Gastroesophageal sphincter (tissue), 4 donors: ENCODE measurements at regions not wholly inside any gene's neighbourhood (a gene's known extent, or its start where the extent isn't known, plus 50 kb on each side); places are given as distances from the start of the nearest gene placed in this dataset.
"Not testable (repeated sequence)": the region's sequence is repeated elsewhere in the genome, so short reads cannot be mapped to it uniquely, and the experiment has no call there.

ENCODE experiments used
- ATAC-seq: fragments of 150-250 bp; one replicate; pipeline ENCODE4 v1.9.1; 2016; ENCODE audit warnings: mild to moderate bottlenecking, moderate library complexity
- H3K27ac ChIP-seq, 4 donors: fragments of 200-600 bp; sonication (generic) in 3 of 4; 1 replicate in 3 of 4; 2 replicates in 1 of 4; pipeline ENCODE4 v1.5.1; 2016 to 2019
- H3K27me3 ChIP-seq: fragments of 200-600 bp; sonication (generic); one replicate; pipeline ENCODE4 v1.5.1; 2019
- H3K36me3 ChIP-seq, 2 donors: fragments of 200-600 bp; sonication (generic); one replicate each; pipeline ENCODE4 v1.5.1; 2019; ENCODE audit warnings: control low read depth in 1 of 2
- H3K4me1 ChIP-seq, 3 donors: fragments of 200-600 bp; sonication (generic); 1 replicate in 2 of 3; 2 replicates in 1 of 3; pipeline ENCODE4 v1.5.1; 2016 to 2019; ENCODE audit warnings: control low read depth in 2 of 3
- H3K4me3 ChIP-seq, 2 donors: fragments of 200-600 bp; sonication (generic); one replicate each; pipeline ENCODE4 v1.5.1; 2019; ENCODE audit warnings: mild to moderate bottlenecking in 1 of 2, moderate library complexity in 1 of 2
- H3K9me3 ChIP-seq, 3 donors: fragments of 200-600 bp; sonication (generic); one replicate each; pipeline ENCODE4 v1.5.1; 2017 to 2019; ENCODE audit warnings: control low read depth in 2 of 3
- CTCF ChIP-seq, 4 experiments: fragments of 200-600 bp in 2 of 4; fragments of 450-650 bp in 2 of 4; sonication (generic) in 1 of 4; IDR thresholded peaks; one replicate each; pipeline ENCODE4 v1.5.1; 2017 to 2019; ENCODE audit warnings: antibody characterized with exemption in 4 of 4, mild to moderate bottlenecking in 2 of 4, moderate library complexity in 2 of 4
- EP300 ChIP-seq: sonication (generic); formaldehyde crosslinking; IDR thresholded peaks from one replicate; pipeline ENCODE4 v1.6.1; 2017; ENCODE audit warnings: antibody characterized with exemption, mild to moderate bottlenecking
- POLR2A ChIP-seq, 2 donors: fragments of 450-650 bp; IDR thresholded peaks; one replicate each; pipeline ENCODE4 v1.6.1; 2017; ENCODE audit warnings: antibody characterized with exemption in 2 of 2, mild to moderate bottlenecking in 2 of 2, moderate library complexity in 1 of 2
- POLR2AphosphoS5 ChIP-seq: sonication (generic); formaldehyde crosslinking; IDR thresholded peaks from one replicate; pipeline ENCODE4 v1.6.1; 2017; ENCODE audit warnings: antibody characterized with exemption
- WGBS, 2 donors: methylation state at CpG; one replicate each; pipeline ENCODE4 v1.1.5; 2018; ENCODE audit warnings: low coverage in 1 of 2; 5-methylcytosine and 5-hydroxymethylcytosine counted together

- H3K9me3 ChIP-seq = peaks cover 0 to 19% (median 0%) of the 10 kb centered on the region in 3 donors
- no peaks in the 10 kb centered on the region for H3K4me1 ChIP-seq
- no peaks in the 10 kb centered on the region for H3K36me3 ChIP-seq
- TF ChIP-seq CTCF (IDR thresholded peaks at IDR 0.05) (no peak), POLR2A (IDR thresholded peaks at IDR 0.05) (no peak), EP300 (no peak), POLR2AphosphoS5 (no peak)
- H3K27ac ChIP-seq = no peak overlapping the region
- no peaks in the 10 kb centered on the region for H3K27me3 ChIP-seq
- no peak overlapping the region for H3K4me3 ChIP-seq
- no peak for ATAC-seq
Measured at GRCh38 chr5:37954561-37954960, 114.7 kb upstream of the GDNF start.

DNA sequence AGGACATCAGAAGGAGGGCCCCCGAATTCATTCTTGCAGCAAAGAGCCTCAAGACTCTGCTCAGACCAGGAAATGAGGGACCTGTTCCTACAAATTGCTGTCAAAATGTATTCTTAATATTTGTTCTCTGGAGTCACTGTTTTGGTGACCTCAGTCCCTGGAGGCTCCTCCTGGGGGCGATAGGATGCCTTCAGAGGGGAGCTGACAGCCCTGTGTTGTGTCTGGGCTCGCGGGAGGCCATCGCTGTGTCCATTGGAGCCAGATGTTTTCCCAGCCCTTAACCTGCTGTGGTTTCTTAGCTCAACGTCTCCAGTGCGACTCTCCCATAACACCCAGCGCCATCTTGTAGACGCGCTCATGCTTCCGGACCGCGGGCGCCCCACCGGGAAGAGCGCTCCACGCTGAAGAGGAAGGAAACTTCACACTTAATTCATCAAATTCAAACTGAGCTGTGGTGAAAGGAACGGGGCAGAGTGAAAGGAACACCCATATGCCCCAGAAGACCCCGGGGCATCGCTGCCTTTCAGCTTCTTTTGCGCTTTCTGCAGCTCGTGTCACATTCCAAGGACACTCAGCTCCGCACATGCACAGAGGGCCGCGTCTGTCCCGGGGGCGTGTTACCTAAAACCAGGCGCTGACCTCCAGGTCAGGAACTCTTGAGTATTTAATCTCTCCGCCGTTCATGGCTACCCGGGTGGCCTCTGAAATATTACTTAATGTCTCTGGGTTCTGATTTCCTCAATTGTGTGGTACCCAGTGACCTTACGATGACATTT is 112.3 kb upstream of the GDNF start:
- ATAC-seq = no peak
- Histone ChIP-seq H3K27ac (no peak overlapping the region), H3K27me3 (no peaks in the 10 kb centered on the region), H3K36me3 (no peaks in the 10 kb centered on the region), H3K4me3 (no peak overlapping the region), H3K4me1 (no peaks in the 10 kb centered on the region), H3K9me3 (no peaks in the 10 kb centered on the region)
- WGBS, 2 donors = 66 to 68% methylated on average over 6 to 12 of the region's 32 CpGs
- TF ChIP-seq POLR2A (IDR thresholded peaks at IDR 0.05) (no peak), EP300 (no peak), CTCF (IDR thresholded peaks at IDR 0.05) (no peak), POLR2AphosphoS5 (no peak)

DNA sequence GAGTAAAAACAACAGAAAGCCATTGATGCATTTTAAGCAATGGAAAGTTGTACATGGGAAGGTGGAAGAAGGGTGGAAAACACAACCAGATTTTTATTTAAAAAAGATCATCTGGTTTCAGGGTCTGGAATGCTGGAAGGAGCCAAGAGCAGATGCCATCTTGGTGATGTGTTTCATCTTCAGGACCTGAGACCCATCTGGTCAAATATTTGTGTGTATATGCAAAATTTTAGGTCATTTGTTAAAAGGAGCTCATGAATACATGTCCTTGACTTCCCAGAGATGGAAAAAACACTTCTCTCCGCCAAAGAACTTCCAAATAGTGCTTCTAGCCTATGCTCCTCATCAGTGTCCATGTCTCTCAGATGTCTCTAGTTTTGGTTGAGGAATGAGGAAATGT is 110.6 kb upstream of the GDNF start:
- Histone ChIP-seq H3K9me3 (no peaks in the 10 kb centered on the region), H3K27ac (no peak overlapping the region), H3K4me3 (no peak overlapping the region), H3K27me3 (no peaks in the 10 kb centered on the region), H3K36me3 (no peaks in the 10 kb centered on the region), H3K4me1 (no peaks in the 10 kb centered on the region)
- TF ChIP-seq POLR2A (IDR thresholded peaks at IDR 0.05) = no peak
- TF ChIP-seq POLR2AphosphoS5 = no peak
- TF ChIP-seq EP300 = no peak
- no peak for TF ChIP-seq CTCF (IDR thresholded peaks at IDR 0.05)
- no peak for ATAC-seq
- WGBS, 2 donors = 0 to 100% methylated on average over 1 of the region's 1 CpG

- Histone ChIP-seq H3K4me3 (no peak overlapping the region), H3K27ac (no peak overlapping the region), H3K9me3 (no peaks in the 10 kb centered on the region), H3K36me3 (no peaks in the 10 kb centered on the region), H3K27me3 (no peaks in the 10 kb centered on the region), H3K4me1 (no peaks in the 10 kb centered on the region)
- TF ChIP-seq CTCF (IDR thresholded peaks at IDR 0.05) (no peak), POLR2AphosphoS5 (no peak), EP300 (no peak), POLR2A (IDR thresholded peaks at IDR 0.05) (no peak)
- no peak for ATAC-seq
- 100% methylated on average over 1 of the region's 1 CpG; no CpG with 5 or more reads in 1 of the 2 donors for WGBS, 2 donors
Measured at GRCh38 chr5:37945446-37945845, 105.6 kb upstream of the GDNF start.

- not testable (repeated sequence) for H3K4me3 ChIP-seq, H3K27me3 ChIP-seq, H3K36me3 ChIP-seq, H3K27ac ChIP-seq, ATAC-seq, H3K4me1 ChIP-seq, H3K9me3 ChIP-seq
- 92 to 100% methylated on average over 1 to 2 of the region's 2 CpGs for WGBS, 2 donors
Measured at GRCh38 chr5:37943136-37943535, 103.3 kb upstream of the GDNF start.
